ENCODE measurements at regions not wholly inside any gene's neighbourhood (a gene's known extent, or its start where the extent isn't known, plus 50 kb on each side); places are given as distances from the start of the nearest gene placed in this dataset.

DNA sequence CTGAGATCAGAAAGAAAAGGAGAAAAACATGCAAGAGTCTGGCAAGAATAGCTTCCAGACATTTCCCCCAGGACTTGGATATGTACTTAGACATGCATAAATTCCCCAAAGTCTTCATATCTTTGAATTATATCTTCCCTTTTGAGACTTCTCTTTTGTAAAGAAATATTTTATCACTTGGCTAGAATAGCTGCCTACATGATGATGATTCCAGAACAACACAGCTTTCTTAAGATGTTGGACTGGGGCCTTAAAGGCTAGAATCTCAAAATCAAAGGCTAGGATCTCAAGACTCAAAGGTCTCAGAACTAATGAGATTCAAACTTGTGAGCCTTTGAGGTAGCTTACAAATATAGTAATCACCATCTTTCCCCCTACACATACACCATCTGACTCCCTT, 842.3 kb downstream of the BCL11A start:
- TF ChIP-seq POLR2A (IDR thresholded peaks at IDR 0.05), result no peak
- TF ChIP-seq, protein P1, sequence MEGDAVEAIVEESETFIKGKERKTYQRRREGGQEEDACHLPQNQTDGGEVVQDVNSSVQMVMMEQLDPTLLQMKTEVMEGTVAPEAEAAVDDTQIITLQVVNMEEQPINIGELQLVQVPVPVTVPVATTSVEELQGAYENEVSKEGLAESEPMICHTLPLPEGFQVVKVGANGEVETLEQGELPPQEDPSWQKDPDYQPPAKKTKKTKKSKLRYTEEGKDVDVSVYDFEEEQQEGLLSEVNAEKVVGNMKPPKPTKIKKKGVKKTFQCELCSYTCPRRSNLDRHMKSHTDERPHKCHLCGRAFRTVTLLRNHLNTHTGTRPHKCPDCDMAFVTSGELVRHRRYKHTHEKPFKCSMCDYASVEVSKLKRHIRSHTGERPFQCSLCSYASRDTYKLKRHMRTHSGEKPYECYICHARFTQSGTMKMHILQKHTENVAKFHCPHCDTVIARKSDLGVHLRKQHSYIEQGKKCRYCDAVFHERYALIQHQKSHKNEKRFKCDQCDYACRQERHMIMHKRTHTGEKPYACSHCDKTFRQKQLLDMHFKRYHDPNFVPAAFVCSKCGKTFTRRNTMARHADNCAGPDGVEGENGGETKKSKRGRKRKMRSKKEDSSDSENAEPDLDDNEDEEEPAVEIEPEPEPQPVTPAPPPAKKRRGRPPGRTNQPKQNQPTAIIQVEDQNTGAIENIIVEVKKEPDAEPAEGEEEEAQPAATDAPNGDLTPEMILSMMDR (IDR thresholded peaks at IDR 0.05), result no peak

Data from Peyer's patch (tissue), 4 donors.